Choroid plexus epithelial cell (primary cell): ENCODE measurements at regions not wholly inside any gene's neighbourhood (a gene's known extent, or its start where the extent isn't known, plus 50 kb on each side); places are given as distances from the start of the nearest gene placed in this dataset.
A peak's percentile ranks its signal among the peaks of the same experiment; 100 is the strongest.

ENCODE experiments used
- DNase-seq: peaks from one replicate; pipeline ENCODE4 v3.0.0-alpha.2; 2010; ENCODE audit warnings: low read depth
- H3K4me3 ChIP-seq: 2 replicates; pipeline ENCODE4 v1.5.1; 2011; ENCODE audit warnings: low read depth, mild to moderate bottlenecking, control low read depth, low read length, moderate library complexity
- TF ChIP-seq, protein P1 (sequence below): conservative IDR thresholded peaks from 2 replicates; pipeline ENCODE4 v1.5.1; 2011; ENCODE audit warnings: low read depth, mild to moderate bottlenecking, control low read depth, inconsistent platforms, low read length, moderate library complexity

DNA sequence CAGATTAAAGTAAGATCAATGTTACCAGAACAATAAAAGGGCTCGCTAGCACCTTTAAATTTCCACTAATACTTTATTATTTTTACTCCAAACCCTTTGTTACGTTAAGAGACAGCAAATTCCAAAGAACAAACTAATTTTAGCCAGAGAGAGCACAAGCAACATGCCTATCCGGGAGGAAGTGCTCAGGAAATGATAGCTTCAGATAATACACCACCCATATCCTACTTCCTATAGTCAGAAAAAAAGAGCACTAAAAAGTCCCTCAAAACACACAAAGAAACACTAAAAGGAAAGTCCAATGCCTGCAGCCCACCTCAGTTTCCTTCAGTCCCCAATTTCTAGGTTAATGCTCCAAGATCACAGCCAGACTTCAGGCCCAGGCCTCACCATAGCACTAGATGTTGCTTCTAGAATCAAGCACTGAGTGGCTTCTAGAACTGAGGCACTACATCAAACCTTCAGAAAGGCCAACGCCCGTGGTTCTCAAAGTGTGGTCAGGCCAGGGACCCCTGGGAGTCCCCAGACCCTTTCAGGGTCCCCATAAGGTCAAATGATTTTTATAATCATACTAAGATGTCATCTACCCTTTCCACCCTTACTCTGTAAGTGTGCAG is 142.6 kb downstream of the PSMG1 start:
- TF ChIP-seq, protein P1, sequence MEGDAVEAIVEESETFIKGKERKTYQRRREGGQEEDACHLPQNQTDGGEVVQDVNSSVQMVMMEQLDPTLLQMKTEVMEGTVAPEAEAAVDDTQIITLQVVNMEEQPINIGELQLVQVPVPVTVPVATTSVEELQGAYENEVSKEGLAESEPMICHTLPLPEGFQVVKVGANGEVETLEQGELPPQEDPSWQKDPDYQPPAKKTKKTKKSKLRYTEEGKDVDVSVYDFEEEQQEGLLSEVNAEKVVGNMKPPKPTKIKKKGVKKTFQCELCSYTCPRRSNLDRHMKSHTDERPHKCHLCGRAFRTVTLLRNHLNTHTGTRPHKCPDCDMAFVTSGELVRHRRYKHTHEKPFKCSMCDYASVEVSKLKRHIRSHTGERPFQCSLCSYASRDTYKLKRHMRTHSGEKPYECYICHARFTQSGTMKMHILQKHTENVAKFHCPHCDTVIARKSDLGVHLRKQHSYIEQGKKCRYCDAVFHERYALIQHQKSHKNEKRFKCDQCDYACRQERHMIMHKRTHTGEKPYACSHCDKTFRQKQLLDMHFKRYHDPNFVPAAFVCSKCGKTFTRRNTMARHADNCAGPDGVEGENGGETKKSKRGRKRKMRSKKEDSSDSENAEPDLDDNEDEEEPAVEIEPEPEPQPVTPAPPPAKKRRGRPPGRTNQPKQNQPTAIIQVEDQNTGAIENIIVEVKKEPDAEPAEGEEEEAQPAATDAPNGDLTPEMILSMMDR = no peak
- no peak overlapping the region for H3K4me3 ChIP-seq
- DNase-seq = no peak

DNA sequence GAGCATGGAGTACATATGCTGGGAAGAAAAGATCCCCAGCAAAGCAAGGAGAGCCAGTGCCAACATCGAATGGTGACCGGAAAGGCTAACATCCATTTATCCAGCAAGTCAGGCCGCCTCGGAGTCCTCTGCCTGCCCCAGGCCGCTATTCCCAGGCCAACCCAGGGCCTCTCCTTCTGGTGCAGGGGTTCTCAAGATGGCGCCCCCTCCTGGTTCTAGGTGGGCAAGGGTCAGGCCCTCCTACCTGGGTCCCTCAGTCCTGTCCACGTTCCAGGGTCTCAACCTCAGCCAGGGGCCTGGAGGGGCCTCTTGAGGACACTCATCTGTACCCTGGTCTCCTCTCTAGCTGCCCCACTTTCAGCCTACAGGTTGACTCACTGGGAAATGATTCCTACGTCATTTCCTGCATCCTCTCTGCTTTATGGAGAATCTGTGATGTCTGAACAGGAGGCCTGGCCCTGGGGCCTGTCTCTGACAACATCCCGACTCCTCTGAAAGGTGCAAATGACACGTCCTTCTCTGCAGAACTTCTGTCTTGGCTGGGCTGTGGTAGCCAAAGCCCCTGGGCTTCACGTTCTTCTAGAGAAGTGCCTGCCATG is 145.3 kb downstream of the PSMG1 start:
- TF ChIP-seq, protein P1 = peak; percentile 17

DNA sequence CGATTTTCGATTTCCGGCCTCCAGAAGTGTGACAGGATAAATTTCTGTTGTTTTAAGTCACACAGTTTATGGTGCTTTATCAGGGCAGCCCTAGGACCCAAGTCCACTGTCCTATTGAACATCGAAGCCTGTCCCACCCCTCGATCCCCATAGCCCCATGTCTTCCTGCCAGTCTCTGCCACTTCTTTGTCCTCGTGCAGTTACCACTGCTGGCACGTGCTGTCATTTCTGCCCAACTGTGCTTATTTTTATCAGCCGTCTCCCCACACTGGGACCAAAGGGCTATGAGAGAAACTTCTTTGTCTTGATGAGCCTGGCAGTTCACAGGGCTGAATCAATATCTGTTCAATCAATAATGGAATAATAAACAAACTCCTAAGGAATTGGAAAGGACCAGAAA is 146.7 kb downstream of the PSMG1 start:
- TF ChIP-seq, protein P1 = no peak
- no peak for DNase-seq
- H3K4me3 ChIP-seq = no peak overlapping the region

More for the DNA sequence above, 145.3 kb downstream of the PSMG1 start:
- H3K4me3 ChIP-seq = no peak overlapping the region
- DNase-seq = peak; percentile 36

DNA sequence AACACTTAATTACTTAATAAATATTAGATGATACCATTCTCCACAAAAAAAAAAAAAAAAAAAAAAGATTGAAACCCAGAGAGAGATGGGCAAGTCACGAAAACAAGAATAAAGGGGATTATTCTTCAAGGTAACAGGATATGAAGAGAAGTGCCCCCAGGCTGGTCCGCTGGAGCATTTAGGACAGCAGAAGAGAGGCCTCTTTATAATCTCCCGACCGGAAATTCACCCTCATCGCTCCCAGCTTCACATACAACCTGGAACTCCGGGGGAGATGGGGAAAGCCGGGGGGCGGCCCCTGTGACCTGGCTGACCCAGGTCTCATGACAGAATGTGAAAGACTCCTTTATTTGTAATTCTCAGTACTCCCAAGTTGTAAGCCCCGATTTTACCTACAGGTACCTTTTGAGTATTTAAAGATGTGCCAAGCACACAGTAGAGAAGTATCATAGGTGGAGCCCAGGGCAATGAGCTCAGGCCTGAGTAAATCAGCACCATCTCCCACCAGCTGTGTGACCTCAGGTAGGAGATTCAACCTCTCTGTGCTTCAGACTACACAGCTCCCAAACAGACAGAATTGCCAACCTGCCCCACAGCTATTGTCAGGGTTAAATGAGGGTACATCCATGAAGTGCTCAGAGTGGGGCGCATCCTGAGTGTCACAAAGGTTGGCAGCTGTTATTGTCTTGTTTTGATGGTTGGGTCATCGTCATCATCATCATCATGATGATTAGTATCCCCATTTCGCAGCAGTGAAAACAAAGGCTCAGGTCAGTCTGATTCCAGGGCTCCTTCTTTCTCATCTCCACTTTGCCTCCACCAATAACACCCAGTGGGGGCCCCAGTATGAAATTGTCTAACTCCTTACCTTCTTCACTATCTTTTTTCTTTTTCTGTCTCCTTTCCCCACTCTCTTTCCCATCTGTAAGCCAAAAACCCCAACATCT is 148.4 kb downstream of the PSMG1 start:
- no peak for DNase-seq
- H3K4me3 ChIP-seq = no peak overlapping the region
- TF ChIP-seq, protein P1 = no peak

DNA sequence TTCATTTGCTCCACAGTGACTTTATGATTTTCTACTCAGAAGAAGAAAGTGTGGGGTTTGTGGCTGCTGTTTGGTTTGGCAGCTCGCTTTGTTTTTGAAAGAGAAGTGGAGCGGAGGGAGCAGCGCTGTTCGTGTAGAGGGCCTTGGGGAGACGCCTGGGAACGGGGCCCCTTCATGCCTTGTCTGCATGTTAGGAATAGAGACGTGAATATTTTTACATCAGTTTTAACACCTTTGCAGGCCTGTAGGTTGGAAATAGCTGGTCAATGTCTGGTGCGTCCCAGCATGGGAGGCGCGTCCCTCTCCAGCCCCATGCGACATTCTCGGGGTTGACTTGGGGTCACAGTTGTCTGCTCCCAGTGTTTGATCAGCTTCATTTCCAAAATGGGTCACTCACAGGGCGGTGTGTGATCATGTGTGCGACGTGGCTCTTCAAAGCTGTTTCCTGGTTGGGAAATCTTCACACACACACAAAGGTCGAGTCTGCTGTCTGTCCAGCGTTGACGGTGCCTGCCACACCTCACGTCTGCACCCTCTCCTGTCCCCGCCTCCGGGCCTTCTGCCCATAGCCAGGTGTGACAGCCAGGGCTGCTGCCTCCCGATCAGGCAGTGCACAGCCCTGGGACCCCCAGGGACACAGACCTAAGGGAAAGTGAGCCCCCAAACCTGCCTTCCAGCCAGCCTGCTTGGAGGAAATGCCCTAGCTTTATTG is 149.2 kb downstream of the PSMG1 start:
- peak; percentile 64 for DNase-seq
- H3K4me3 ChIP-seq = peak overlapping the region; percentile 20
- TF ChIP-seq, protein P1 = no peak

DNA sequence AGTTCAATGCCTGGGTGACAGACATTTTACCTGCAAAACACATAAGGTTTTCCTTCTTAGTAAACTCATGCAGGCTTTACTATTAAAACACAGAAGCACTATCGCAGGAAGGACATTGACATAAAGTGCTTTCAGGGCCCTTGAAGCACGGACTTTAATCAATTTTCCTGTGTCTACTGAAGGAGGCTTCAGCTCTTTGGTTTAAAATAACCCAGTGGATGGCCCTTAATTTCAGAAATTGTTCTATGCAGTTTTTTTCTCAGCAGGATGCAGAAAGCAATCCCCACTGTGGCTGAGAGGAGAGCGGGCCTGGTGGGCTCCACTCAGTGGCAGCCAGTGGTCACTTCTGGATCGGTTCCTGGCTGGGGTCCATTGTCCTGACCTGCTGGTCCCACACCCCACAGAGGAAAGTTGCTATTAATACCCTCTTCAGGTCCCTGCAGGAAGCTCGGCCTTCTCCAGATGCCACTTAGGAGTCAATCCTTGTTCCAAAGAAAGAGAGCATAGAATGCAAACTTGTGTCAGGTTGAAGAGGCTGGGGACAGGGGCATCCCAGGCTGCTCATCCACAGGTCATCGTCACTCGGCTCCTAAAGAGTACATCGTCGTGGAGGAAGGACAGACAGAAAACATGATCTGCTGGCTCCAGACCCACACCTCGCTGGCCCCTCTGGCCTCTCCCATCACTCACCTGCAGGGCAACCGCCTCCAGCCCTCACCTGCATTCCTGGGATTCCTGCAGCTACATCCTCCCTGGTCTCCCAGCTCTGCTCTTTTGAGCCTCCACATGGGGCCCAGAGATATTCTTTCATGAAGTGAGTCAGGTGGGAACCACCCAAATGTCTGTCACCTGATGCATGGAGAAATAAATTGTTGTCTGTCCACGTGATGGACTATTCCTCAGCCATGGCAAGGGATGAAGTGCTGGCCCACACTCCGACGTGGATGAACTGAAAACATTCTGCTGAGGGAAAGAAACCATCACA is 153.1 kb downstream of the PSMG1 start:
- no peak for DNase-seq
- TF ChIP-seq, protein P1 = no peak
- no peak overlapping the region for H3K4me3 ChIP-seq
